ENCODE measurements at regions not wholly inside any gene's neighbourhood (a gene's known extent, or its start where the extent isn't known, plus 50 kb on each side); places are given as distances from the start of the nearest gene placed in this dataset.

- Histone ChIP-seq H2AK5ac (ENCODE audit: low read length) (no peak overlapping the region), H3K36me3 (ENCODE audit: control insufficient read depth, insufficient read depth, low read length) (no peaks in the 10 kb centered on the region), H4K5ac (ENCODE audit: low read length) (no peak overlapping the region), H3K4me3 (ENCODE audit: low read length) (no peak overlapping the region), H3K27ac (ENCODE audit: low read depth, low read length) (no peak overlapping the region), H3K4ac (ENCODE audit: low read depth, low read length) (no peak overlapping the region), H3K79me1 (ENCODE audit: low read length) (no peaks in the 10 kb centered on the region), H3K27me3 (ENCODE audit: insufficient read depth, low read length, poor library complexity) (no peaks in the 10 kb centered on the region), H3K18ac (ENCODE audit: low read length) (no peak overlapping the region), H3K4me2 (ENCODE audit: low read length) (no peak overlapping the region), H2BK15ac (replicated peaks; ENCODE audit: low read depth) (no peak overlapping the region), H3K79me2 (ENCODE audit: control insufficient read depth, insufficient read depth, low read length) (no peaks in the 10 kb centered on the region), H4K8ac (ENCODE audit: low read depth, low read length) (no peak overlapping the region), H3K23ac (ENCODE audit: low read length) (no peak overlapping the region), H3K9ac (ENCODE audit: low read length) (no peak overlapping the region), H2BK5ac (ENCODE audit: low read length) (no peak overlapping the region), H3K56ac (ENCODE audit: low read length) (no peak overlapping the region), H3K4me1 (ENCODE audit: control insufficient read depth, low read depth, low read length) (no peaks in the 10 kb centered on the region), H2BK120ac (ENCODE audit: low read depth, low read length) (no peak overlapping the region)
- WGBS (ENCODE audit: extremely low coverage, insufficient coverage, low lambda C conversion rate) = no CpG with 5 or more reads among the region's 9 CpGs
- no peak for DNase-seq
These were observed 104.8 kb upstream of the CHRNA7 start for GRCh38 chr15:31925541-31925940.

- Histone ChIP-seq H3K9ac (ENCODE audit: low read length) (no peak overlapping the region), H3K27ac (ENCODE audit: low read depth, low read length) (no peak overlapping the region), H2AK5ac (ENCODE audit: low read length) (no peak overlapping the region)
These were observed 99.3 kb upstream of the CHRNA7 start for GRCh38 chr15:31930967-31931366.

GRCh38 chr15:31932576-31932975 is 97.7 kb upstream of the CHRNA7 start:
- Histone ChIP-seq H3K79me1 (ENCODE audit: low read length) (no peaks in the 10 kb centered on the region), H3K56ac (ENCODE audit: low read length) (no peak overlapping the region), H3K4me1 (ENCODE audit: control insufficient read depth, low read depth, low read length) (no peaks in the 10 kb centered on the region), H2AK5ac (ENCODE audit: low read length) (no peak overlapping the region), H3K4me2 (ENCODE audit: low read length) (no peak overlapping the region), H3K9ac (ENCODE audit: low read length) (no peak overlapping the region), H3K36me3 (ENCODE audit: control insufficient read depth, insufficient read depth, low read length) (no peaks in the 10 kb centered on the region), H3K27me3 (ENCODE audit: insufficient read depth, low read length, poor library complexity) (no peaks in the 10 kb centered on the region), H4K8ac (ENCODE audit: low read depth, low read length) (no peak overlapping the region), H3K18ac (ENCODE audit: low read length) (no peak overlapping the region), H2BK5ac (ENCODE audit: low read length) (no peak overlapping the region), H3K4ac (ENCODE audit: low read depth, low read length) (no peak overlapping the region), H2BK120ac (ENCODE audit: low read depth, low read length) (no peak overlapping the region), H3K27ac (ENCODE audit: low read depth, low read length) (no peak overlapping the region), H2BK15ac (replicated peaks; ENCODE audit: low read depth) (no peak overlapping the region), H3K79me2 (ENCODE audit: control insufficient read depth, insufficient read depth, low read length) (no peaks in the 10 kb centered on the region), H3K4me3 (ENCODE audit: low read length) (no peak overlapping the region), H4K5ac (ENCODE audit: low read length) (no peak overlapping the region), H3K23ac (ENCODE audit: low read length) (no peak overlapping the region)
- WGBS (ENCODE audit: extremely low coverage, insufficient coverage, low lambda C conversion rate) = no CpG with 5 or more reads among the region's 5 CpGs
- DNase-seq = no peak

More at GRCh38 chr15:31930967-31931366, 99.3 kb upstream of the CHRNA7 start:
- Histone ChIP-seq H3K4me2 (ENCODE audit: low read length) (no peak overlapping the region), H3K4ac (ENCODE audit: low read depth, low read length) (no peak overlapping the region), H4K5ac (ENCODE audit: low read length) (no peak overlapping the region), H2BK15ac (replicated peaks; ENCODE audit: low read depth) (no peak overlapping the region), H3K27me3 (ENCODE audit: insufficient read depth, low read length, poor library complexity) (no peaks in the 10 kb centered on the region), H3K4me1 (ENCODE audit: control insufficient read depth, low read depth, low read length) (no peaks in the 10 kb centered on the region), H3K23ac (ENCODE audit: low read length) (no peak overlapping the region), H3K18ac (ENCODE audit: low read length) (no peak overlapping the region), H3K36me3 (ENCODE audit: control insufficient read depth, insufficient read depth, low read length) (no peaks in the 10 kb centered on the region), H2BK120ac (ENCODE audit: low read depth, low read length) (no peak overlapping the region), H2BK5ac (ENCODE audit: low read length) (no peak overlapping the region), H3K79me1 (ENCODE audit: low read length) (no peaks in the 10 kb centered on the region), H4K8ac (ENCODE audit: low read depth, low read length) (no peak overlapping the region), H3K79me2 (ENCODE audit: control insufficient read depth, insufficient read depth, low read length) (no peaks in the 10 kb centered on the region), H3K56ac (ENCODE audit: low read length) (no peak overlapping the region), H3K4me3 (ENCODE audit: low read length) (no peak overlapping the region)
- WGBS (ENCODE audit: extremely low coverage, insufficient coverage, low lambda C conversion rate) = no CpG with 5 or more reads among the region's 4 CpGs
- DNase-seq = no peak

- no CpG with 5 or more reads among the region's 5 CpGs for WGBS (ENCODE audit: extremely low coverage, insufficient coverage, low lambda C conversion rate)
- H3K4me2 ChIP-seq (ENCODE audit: low read length) = no peak overlapping the region
These were observed 95.5 kb upstream of the CHRNA7 start for GRCh38 chr15:31934821-31935220.

GRCh38 chr15:31953478-31953877 is 76.8 kb upstream of the CHRNA7 start:
- no peak overlapping the region for H2BK120ac ChIP-seq (ENCODE audit: low read depth, low read length)
- no peak overlapping the region for H3K4ac ChIP-seq (ENCODE audit: low read depth, low read length)
- H3K27me3 ChIP-seq (ENCODE audit: insufficient read depth, low read length, poor library complexity) = no peaks in the 10 kb centered on the region
- no CpG with 5 or more reads among the region's 4 CpGs for WGBS (ENCODE audit: extremely low coverage, insufficient coverage, low lambda C conversion rate)
- H2AK5ac ChIP-seq (ENCODE audit: low read length) = no peak overlapping the region
- H3K4me2 ChIP-seq (ENCODE audit: low read length) = no peak overlapping the region
- peak; percentile 63 for DNase-seq
- no peak overlapping the region for H2BK5ac ChIP-seq (ENCODE audit: low read length)
- no peaks in the 10 kb centered on the region for H3K79me2 ChIP-seq (ENCODE audit: control insufficient read depth, insufficient read depth, low read length)
- H3K18ac ChIP-seq (ENCODE audit: low read length) = no peak overlapping the region
- no peak overlapping the region for H3K27ac ChIP-seq (ENCODE audit: low read depth, low read length)
- H3K4me3 ChIP-seq (ENCODE audit: low read length) = no peak overlapping the region
- no peak overlapping the region for H3K23ac ChIP-seq (ENCODE audit: low read length)
- no peak overlapping the region for H4K5ac ChIP-seq (ENCODE audit: low read length)
- H4K8ac ChIP-seq (ENCODE audit: low read depth, low read length) = no peak overlapping the region
- H3K36me3 ChIP-seq (ENCODE audit: control insufficient read depth, insufficient read depth, low read length) = no peaks in the 10 kb centered on the region
- no peaks in the 10 kb centered on the region for H3K4me1 ChIP-seq (ENCODE audit: control insufficient read depth, low read depth, low read length)
- no peak overlapping the region for H3K56ac ChIP-seq (ENCODE audit: low read length)
- H2BK15ac ChIP-seq (replicated peaks; ENCODE audit: low read depth) = no peak overlapping the region
- H3K79me1 ChIP-seq (ENCODE audit: low read length) = no peaks in the 10 kb centered on the region
- H3K9ac ChIP-seq (ENCODE audit: low read length) = no peak overlapping the region

More at GRCh38 chr15:31934821-31935220, 95.5 kb upstream of the CHRNA7 start:
- no peak overlapping the region for H2BK15ac ChIP-seq (replicated peaks; ENCODE audit: low read depth)
- no peak overlapping the region for H4K5ac ChIP-seq (ENCODE audit: low read length)
- no peaks in the 10 kb centered on the region for H3K27me3 ChIP-seq (ENCODE audit: insufficient read depth, low read length, poor library complexity)
- H3K18ac ChIP-seq (ENCODE audit: low read length) = no peak overlapping the region
- H3K9ac ChIP-seq (ENCODE audit: low read length) = no peak overlapping the region
- H2AK5ac ChIP-seq (ENCODE audit: low read length) = no peak overlapping the region
- H3K23ac ChIP-seq (ENCODE audit: low read length) = no peak overlapping the region
- H3K4me1 ChIP-seq (ENCODE audit: control insufficient read depth, low read depth, low read length) = no peaks in the 10 kb centered on the region
- H3K4me3 ChIP-seq (ENCODE audit: low read length) = no peak overlapping the region
- H3K79me2 ChIP-seq (ENCODE audit: control insufficient read depth, insufficient read depth, low read length) = no peaks in the 10 kb centered on the region
- no peak overlapping the region for H3K4ac ChIP-seq (ENCODE audit: low read depth, low read length)
- H3K79me1 ChIP-seq (ENCODE audit: low read length) = no peaks in the 10 kb centered on the region
- H4K8ac ChIP-seq (ENCODE audit: low read depth, low read length) = no peak overlapping the region
- no peaks in the 10 kb centered on the region for H3K36me3 ChIP-seq (ENCODE audit: control insufficient read depth, insufficient read depth, low read length)
- DNase-seq = no peak
- H3K27ac ChIP-seq (ENCODE audit: low read depth, low read length) = no peak overlapping the region
- no peak overlapping the region for H3K56ac ChIP-seq (ENCODE audit: low read length)
- H2BK5ac ChIP-seq (ENCODE audit: low read length) = no peak overlapping the region
- no peak overlapping the region for H2BK120ac ChIP-seq (ENCODE audit: low read depth, low read length)

GRCh38 chr15:31954374-31955172 is 75.7 kb upstream of the CHRNA7 start:
- Histone ChIP-seq H3K9ac (ENCODE audit: low read length) (no peak overlapping the region), H3K4me1 (ENCODE audit: control insufficient read depth, low read depth, low read length) (no peaks in the 10 kb centered on the region), H2BK120ac (ENCODE audit: low read depth, low read length) (no peak overlapping the region), H3K79me1 (ENCODE audit: low read length) (no peaks in the 10 kb centered on the region), H3K79me2 (ENCODE audit: control insufficient read depth, insufficient read depth, low read length) (no peaks in the 10 kb centered on the region), H2BK15ac (replicated peaks; ENCODE audit: low read depth) (no peak overlapping the region), H4K8ac (ENCODE audit: low read depth, low read length) (no peak overlapping the region), H3K27ac (ENCODE audit: low read depth, low read length) (no peak overlapping the region), H2BK5ac (ENCODE audit: low read length) (no peak overlapping the region), H3K4me3 (ENCODE audit: low read length) (no peak overlapping the region), H3K4ac (ENCODE audit: low read depth, low read length) (no peak overlapping the region), H2AK5ac (ENCODE audit: low read length) (no peak overlapping the region), H3K27me3 (ENCODE audit: insufficient read depth, low read length, poor library complexity) (no peaks in the 10 kb centered on the region), H3K56ac (ENCODE audit: low read length) (no peak overlapping the region), H4K5ac (ENCODE audit: low read length) (no peak overlapping the region), H3K4me2 (ENCODE audit: low read length) (no peak overlapping the region), H3K23ac (ENCODE audit: low read length) (no peak overlapping the region), H3K36me3 (ENCODE audit: control insufficient read depth, insufficient read depth, low read length) (no peaks in the 10 kb centered on the region), H3K18ac (ENCODE audit: low read length) (no peak overlapping the region)
- WGBS (ENCODE audit: extremely low coverage, insufficient coverage, low lambda C conversion rate) = no CpG with 5 or more reads among the region's 8 CpGs
- peak; percentile 57 for DNase-seq
